OCI-LY7 (cell line): ENCODE measurements at regions not wholly inside any gene's neighbourhood (a gene's known extent, or its start where the extent isn't known, plus 50 kb on each side); places are given as distances from the start of the nearest gene placed in this dataset.

Source experiments
- EZH2phosphoT487 ChIP-seq: fragments of 200-600 bp; sonication (generic); IDR thresholded peaks from 2 replicates; pipeline ENCODE4 v1.6.1; 2018; ENCODE audit warnings: low read depth, borderline replicate concordance, mild to moderate bottlenecking, mixed run types, antibody characterized with exemption, low read length, moderate library complexity, mixed read lengths
- TF ChIP-seq, protein P1 (sequence below): fragments of 200-600 bp; sonication (generic); conservative IDR thresholded peaks from 2 replicates; pipeline ENCODE4 v1.5.1; 2014; ENCODE audit warnings: mild to moderate bottlenecking, antibody characterized with exemption, low read length, moderate library complexity, mixed read lengths

DNA sequence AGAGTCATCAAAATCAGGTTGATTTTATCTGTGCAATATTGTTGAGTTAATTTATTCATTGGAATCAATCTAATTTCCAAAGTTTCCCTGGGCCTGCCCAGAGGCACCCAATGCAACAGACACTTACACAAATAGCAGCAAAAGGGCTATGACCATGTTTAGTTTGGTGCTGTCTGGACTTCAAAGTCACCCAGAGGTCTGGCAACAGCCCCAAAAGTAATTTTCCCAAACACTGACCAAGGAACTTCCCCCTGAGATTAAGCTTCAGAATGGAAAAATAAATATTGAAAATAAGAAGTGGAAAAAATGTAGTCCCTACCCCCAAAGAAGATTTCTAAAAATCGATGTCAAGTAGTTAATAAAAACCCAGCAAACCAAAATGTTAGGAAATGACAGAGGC, 70.9 kb upstream of the RNF152 start:
- TF ChIP-seq, protein P1, sequence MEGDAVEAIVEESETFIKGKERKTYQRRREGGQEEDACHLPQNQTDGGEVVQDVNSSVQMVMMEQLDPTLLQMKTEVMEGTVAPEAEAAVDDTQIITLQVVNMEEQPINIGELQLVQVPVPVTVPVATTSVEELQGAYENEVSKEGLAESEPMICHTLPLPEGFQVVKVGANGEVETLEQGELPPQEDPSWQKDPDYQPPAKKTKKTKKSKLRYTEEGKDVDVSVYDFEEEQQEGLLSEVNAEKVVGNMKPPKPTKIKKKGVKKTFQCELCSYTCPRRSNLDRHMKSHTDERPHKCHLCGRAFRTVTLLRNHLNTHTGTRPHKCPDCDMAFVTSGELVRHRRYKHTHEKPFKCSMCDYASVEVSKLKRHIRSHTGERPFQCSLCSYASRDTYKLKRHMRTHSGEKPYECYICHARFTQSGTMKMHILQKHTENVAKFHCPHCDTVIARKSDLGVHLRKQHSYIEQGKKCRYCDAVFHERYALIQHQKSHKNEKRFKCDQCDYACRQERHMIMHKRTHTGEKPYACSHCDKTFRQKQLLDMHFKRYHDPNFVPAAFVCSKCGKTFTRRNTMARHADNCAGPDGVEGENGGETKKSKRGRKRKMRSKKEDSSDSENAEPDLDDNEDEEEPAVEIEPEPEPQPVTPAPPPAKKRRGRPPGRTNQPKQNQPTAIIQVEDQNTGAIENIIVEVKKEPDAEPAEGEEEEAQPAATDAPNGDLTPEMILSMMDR = no peak
- TF ChIP-seq EZH2phosphoT487 = no peak
